ENCODE measurements at regions not wholly inside any gene's neighbourhood (a gene's known extent, or its start where the extent isn't known, plus 50 kb on each side); places are given as distances from the start of the nearest gene placed in this dataset.

DNA sequence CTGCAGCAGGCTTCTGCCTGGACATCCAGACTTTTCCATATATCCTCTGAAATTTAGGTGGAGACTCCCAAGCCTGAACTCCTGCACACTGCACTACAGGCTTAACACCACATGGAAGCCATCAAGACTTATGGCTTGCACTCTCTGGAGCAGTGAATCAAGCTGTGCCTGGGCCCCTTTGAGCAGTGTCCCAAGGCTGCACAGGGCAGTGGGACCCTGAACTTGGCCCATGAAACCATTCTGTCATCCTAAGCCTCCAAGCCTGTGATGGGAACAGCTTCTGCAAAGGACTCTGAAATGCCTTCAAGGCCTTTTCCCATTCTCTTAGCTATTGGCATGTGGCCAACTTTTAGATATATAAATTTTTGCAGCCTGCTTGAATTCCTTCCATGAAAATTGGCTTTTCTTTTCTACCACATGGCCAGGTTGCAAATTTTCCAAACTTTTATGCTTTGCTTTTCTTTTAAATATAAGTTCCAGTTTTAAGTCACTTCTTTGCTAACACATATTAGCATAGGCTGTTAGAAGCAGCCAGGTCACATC is 257.8 kb upstream of the DCBLD2 start:
- POLR2A ChIA-PET = no interaction called here
- CTCF ChIA-PET = no interaction called here

DNA sequence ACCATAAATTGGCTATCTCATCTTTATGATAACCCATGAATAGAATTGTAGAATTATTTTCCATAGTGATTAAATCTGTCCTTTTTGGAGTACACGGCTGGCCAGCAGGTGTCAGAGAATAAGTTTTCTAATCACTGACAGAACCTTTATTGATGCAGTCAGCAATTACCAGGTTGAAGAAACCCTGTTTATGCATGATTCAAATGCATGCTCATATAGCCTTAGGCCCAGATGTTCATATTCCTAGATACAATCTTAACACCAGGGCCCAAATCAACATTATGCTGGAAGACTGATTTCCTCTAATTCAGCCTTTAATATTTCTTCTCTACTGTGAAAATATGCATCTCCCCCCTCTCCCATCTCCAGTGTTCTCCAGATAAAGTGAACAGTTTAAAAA is 243.5 kb upstream of the DCBLD2 start:
- ChIA-PET CTCF (no interaction called here), POLR2A (no interaction called here)

DNA sequence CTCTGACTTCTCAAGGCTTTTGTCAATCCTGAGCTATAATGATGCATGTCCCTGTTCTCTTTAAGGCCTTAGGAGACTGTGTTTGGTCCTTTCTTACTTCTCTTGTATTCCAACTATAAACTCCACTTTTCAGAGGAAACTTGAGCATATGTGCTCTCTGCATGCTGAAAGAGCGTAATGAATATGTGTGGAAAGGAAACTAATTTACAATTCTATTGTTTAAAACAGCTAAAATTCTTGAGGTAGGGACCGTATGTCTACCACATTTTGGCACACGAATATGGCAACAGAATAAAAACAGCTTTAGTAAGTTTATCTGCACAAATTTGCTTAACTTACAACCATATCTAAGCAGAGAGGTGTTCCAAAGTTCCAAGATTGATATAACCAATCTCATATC is 242.0 kb upstream of the DCBLD2 start:
- CTCF ChIA-PET = no interaction called here

DNA sequence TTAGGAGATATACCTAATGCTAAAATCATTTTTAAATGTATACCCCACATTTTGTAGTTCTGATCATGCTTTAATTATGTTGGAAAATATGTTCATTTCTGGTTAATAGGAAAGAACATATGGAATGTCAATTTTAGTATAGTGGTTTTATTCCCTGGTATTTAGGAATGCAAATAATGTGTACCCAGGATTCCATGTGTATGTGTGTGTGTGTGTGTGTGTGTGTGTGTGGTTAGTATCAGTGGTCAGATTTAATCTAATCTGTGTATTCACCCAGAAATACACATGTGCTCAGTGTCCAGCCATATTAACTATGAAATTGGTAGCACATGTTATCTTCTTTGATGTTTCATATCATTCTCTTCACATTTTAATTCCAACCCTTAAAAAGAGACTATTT is 233.5 kb upstream of the DCBLD2 start:
- CTCF ChIA-PET = no interaction called here
- POLR2A ChIA-PET = no interaction called here

More for the DNA sequence above, 242.0 kb upstream of the DCBLD2 start:
- POLR2A ChIA-PET = no interaction called here

DNA sequence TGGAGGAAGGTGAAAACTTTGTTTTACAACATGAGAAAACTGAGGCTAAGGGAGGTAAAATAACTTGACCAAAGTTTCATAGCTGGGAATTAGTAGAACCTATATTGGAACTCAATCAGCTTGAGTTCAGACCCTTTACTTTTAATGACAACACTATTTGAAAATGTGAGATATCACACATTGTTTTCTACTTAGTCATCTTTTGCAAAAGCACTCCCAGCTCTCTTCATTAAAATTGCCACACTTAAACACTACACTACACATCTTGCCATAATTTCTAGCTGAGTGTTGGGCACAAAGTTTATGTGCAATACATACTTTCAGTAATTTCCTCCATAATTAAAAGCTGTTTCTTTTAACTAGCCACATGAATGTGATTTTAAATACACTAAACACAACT is 230.4 kb upstream of the DCBLD2 start:
- CTCF ChIA-PET = no interaction called here
- POLR2A ChIA-PET = no interaction called here

DNA sequence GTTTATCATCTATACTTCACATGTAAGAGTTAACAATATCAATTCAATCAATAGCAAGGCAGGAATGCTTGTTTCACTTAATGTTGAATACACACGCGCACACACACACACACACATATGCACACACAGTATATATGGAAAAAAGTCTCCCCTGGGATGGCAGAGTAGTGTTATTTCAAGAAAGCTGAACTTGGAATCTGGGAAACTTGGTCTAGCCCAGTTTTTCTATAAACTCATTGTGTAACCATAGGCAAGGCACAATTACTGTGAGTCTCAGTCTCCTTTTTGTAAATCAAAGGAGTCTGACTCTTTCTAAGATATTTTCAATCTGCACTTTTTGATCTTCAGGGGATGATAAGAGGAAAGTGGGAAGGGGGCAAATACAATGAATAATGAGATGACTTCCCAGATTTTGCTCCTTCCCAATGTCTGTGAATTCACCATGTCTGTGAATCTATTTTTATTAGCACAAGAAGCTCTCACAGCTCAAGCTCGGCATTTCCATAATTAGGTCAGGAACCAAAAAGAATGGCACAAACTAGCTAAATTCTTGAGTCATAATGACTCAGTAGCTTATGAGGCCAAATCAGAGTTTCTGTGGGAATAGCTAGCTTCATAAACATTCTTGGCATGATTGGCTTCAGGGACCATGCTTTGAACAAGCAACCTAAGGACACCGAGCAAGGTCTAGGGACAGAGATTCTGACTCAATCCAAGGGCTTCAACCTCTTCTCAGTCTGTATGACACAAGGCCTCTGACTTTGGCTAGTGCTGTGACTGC is 227.4 kb upstream of the DCBLD2 start:
- POLR2A ChIA-PET = no interaction called here
- CTCF ChIA-PET = no interaction called here

DNA sequence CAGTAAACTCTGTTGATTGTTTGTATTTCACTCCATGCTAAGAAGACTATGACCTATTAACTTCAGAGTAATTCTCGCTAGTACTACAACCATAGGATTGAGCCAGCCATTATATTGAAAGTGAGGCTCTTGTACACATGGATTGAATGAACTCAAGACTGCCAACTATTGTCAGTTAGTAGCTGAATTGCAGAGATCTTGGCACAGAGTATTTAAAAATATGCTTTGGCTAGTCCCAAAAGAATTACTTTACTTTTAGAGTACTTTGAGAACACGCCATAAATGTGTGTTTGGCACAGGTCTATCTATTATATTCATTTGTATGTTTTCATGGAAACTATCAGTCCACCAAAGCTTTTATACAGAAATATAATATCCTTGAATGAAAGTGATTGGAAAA is 226.7 kb upstream of the DCBLD2 start:
- CTCF ChIA-PET = no interaction called here
- POLR2A ChIA-PET = no interaction called here

DNA sequence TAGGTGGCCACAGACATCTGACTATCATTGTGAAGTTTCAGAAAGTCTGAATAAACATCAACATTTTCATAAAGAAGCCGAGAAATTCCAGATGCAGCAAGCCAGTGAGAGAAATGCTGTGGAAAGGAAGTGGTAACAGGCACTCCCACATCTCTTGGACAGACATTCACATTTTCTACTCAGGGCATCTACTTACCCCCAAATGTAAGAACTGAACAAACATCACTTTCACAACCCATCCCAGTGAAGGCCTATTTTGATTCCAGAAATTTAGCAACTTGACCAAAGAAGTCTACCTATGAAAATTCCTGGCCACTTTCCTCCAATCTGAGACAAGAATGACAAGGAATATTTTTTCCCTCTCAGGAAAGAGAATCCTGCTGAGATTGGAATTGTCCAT is 224.8 kb upstream of the DCBLD2 start:
- ChIA-PET POLR2A (no interaction called here), CTCF (no interaction called here)

DNA sequence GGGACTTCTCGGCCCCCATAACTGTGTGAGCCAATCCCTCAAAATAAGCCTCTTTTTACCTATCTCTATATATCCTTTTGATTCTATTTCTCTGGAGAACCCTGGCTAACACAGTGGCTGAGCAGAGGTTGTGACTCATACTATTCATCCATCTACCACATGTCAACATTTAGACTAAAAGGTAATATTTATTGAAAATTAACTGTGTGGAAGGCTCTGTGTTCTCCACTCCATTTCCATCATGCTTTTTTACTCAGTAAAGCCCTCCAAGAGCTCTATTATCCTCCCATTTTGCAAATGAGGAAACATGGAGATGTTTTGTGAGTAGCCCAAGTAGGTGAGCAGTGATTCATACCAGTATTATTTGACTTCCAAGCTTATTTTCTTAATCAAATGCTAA is 217.9 kb upstream of the DCBLD2 start:
- POLR2A ChIA-PET = no interaction called here
- CTCF ChIA-PET = no interaction called here

DNA sequence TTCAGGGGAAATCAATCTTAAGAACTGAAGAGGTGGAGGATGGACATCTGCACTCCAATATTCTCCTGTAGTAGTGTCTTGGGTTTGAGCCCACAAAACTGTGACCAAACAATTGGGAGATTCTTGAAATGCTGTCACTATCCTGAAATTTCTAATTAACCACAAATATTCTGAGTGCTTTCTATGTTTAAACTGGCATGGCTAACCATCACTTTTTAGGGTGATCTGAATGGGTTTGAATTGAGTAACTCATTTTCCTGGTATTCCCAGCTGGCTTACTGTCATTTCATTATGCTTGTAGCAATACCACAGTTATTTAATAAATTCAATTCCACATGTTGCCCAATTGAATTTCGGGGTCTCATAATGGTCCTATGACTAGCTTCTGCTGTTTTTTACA is 216.9 kb upstream of the DCBLD2 start:
- ChIA-PET CTCF (no interaction called here), POLR2A (no interaction called here)

DNA sequence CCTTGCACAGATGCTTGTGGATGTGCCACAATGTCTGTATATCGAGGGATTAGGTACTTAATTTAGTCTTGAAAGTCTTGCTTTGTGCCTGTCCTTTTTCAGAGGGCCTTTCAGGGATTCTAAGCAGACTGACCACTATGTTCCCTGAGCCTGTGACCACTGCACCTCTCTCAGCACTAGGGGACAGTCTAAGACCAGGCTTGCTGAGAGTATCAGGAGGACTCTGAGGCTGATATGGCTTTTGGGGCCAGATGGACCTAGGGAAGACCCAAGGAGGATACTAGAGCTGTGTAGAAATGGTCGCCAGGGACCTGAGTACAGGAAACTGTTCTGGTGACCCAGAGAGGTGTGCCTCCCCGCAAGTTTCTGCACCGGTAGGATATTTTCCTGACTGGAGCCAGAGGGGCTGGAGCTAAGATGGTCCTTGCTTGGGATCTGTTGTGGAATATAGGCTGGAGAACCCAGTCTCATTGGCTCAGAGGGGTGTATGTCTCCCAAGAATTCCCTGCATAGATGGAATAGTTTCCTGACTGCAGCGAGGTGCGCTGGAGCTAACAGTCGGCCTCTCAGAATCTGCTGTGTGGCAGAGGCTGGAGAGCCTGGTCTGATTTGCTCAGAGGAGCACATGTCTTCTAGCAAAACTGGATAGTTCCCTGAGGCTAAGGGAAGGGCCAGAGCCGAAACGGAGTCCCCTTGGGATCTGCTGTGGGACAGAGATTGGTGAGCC is 213.2 kb upstream of the DCBLD2 start:
- ChIA-PET CTCF (no interaction called here), POLR2A (no interaction called here)

DNA sequence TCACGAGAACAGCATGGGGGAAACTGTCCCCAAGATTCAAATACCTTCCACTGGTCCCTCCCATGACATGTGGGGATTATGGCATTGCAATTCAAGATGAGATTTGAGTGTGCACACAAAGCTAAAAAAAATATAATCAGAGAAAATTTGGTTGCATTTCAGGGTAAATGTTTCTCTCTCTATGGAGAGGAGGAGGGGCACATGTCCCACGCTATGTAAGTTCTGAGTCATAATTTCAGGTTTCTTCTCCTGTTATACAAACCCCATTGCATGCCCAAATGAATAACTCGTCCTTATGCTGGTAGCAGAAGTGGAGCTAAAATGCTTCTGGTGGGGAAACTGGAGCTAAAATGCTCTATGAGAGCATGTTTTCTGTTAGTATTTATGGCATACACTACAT is 209.7 kb upstream of the DCBLD2 start:
- ChIA-PET POLR2A (no interaction called here), CTCF (no interaction called here)

DNA sequence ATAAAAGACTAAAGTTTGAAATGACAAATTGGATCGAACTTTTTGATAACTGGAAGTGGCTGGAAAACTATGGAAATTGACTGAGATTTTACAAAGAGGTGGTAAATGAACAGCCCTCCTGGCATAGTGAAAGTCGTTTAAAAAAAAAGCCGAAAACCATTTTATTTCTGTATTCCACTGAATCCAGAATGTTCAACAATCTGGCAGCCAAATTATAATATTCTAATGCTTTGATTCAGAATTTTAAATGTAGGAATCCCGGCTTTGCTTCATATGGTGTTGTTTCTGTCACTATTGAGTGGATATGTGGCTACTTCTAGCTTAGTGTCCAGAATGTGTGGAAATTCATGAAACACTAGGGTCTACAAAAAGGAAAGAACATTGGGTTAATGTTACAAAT is 208.9 kb upstream of the DCBLD2 start:
- POLR2A ChIA-PET = no interaction called here
- CTCF ChIA-PET = no interaction called here

DNA sequence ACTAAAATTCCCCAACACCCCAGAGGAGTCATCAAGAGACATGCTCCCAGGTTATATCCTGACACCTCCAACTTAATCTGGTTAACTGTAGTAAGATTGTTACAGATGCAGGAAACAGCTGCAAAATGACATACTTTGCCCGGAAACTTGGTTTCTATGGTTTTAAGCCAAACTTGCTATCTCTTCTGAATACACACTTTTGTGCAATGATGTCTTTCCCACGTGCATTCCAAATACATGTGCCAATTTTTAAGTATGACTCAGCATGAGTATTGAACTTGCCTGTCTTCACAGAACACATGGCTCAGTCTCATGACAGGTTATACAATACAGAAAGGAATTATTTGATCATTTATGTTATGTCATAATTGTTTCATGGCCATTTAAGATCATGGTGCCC is 207.0 kb upstream of the DCBLD2 start:
- CTCF ChIA-PET = no interaction called here
- POLR2A ChIA-PET = no interaction called here

DNA sequence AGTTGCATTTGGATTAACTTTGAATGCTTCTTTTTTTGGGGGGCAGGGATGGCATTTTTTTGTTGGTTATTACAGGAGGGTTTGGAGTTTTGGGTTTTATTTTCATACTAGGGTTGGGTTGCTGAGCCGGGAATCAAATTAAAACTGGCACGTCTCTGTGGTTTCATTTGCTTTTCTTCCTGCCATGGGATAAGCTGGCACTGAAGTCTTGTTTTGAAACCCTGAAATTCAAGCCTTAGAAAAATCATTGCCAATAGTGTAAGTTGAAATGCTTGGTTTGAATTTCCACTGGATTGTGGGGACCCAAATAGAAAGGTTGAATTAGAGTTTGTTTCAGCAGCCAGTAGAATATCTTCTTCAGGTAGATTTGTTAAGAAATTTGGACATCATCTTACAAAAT is 193.1 kb upstream of the DCBLD2 start:
- ChIA-PET CTCF (no interaction called here), POLR2A (no interaction called here)

DNA sequence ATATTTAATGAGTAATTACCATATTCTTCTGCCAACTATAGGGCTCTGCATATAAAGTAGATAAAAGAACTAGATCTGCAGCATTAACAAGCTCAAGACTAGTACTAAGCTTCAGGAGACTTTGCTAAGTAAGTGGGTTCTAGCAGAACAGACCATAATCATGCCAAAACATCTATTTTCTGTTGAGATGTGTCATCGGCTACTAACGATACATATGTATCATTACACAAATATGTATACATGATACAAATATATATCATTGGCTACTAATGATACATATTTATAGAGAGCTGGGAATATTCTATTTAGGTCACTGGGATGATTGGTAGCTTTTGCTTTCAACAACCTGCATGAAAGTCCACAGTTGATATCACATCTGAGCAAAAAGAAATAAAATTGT is 185.8 kb upstream of the DCBLD2 start:
- ChIA-PET POLR2A (no interaction called here), CTCF (no interaction called here)

DNA sequence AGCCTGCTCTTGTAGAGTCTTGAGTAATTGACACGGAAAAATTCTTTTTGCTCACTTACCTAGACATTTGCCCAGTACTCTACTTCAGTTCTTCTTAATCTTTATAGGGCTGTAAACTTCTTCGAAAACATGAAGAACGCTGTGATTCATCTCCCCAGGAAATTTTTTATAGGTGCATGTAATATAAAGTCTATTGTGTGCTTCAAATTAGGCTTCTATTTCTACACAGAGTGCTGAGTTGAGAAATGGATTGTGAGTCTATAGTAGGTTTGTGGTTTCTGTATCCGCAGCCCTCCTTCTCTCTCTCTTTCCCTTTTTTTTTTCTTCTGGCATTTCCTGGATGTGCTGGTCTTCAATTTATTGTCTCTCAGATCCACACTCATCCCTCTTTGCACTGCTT is 183.3 kb upstream of the DCBLD2 start:
- ChIA-PET CTCF (no interaction called here), POLR2A (no interaction called here)

DNA sequence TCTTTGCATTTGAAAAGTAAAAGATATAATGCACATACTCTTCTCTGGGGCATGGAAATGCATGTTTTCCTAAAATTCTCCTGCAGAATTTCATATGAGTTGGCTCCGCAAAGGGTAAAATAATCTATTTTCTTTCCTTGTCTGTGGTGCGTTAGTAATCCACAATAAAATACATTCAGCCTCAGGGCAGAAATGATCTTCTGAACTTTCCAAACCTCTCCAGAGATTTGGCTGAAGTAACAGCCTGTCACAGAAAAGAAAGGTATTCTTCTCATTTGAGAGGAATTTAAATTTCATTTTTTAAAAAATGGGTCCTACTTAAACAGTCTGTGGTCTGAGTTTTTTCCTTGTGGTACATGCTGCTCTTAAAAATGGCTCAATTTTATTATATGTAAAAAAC is 182.7 kb upstream of the DCBLD2 start:
- CTCF ChIA-PET = no interaction called here

DNA sequence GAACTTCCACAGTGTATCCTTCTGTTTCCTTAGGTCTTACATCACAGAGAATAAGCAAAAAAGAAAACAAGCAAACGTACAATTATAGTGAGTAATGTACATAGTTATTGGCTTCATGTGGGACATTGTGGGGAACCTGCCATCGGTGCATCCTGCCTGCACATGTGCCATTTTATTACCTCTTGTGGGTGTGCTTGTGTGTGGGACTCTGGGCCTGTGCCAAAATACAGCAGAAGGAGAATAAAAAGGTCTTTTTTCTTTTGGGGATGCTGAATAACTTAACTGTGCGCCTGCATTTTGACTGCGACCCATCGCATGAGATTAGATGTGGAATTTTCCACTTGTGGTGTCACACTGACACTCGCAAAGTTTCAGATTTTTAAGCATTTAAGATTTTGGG is 169.6 kb upstream of the DCBLD2 start:
- POLR2A ChIA-PET = no interaction called here
- CTCF ChIA-PET = no interaction called here

More for the DNA sequence above, 182.7 kb upstream of the DCBLD2 start:
- POLR2A ChIA-PET = no interaction called here

DNA sequence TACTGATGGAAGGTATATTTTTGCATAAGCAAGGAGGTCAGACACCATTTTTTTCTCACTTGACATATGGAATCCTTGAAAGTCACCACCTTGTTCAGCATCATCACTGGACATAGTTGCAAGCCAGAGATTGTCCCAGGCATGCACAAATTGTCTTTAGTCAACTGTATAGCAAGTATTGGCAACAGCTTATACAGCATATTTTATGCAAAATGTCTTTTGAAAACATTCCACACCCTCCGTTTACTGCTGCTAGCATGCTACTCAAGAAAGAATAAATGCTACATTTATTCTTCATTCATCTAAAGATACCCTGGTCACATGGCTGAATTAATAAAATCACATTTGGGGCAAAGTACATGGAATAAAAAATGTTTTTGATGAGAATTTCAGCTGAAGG is 168.5 kb upstream of the DCBLD2 start:
- ChIA-PET POLR2A (no interaction called here), CTCF (no interaction called here)

DNA sequence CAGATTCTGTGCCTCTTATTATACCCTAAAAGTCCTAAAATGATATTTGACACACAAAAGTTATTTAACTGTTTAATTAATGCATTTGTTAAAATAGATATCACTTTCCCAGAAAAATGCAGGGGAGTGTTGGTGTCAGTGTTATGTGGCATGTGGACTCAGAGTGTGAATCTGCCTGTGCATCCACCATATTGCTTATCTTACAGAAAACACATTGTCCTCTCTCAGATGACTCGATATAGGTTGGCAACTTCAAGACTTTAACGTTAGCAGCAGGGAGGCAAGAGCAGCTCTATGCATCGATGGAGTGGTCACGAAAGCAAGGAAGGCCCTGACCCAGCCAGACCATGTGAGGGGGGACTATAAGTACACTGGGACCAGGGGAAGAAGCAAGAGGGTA is 165.4 kb upstream of the DCBLD2 start:
- ChIA-PET POLR2A (no interaction called here), CTCF (no interaction called here)

DNA sequence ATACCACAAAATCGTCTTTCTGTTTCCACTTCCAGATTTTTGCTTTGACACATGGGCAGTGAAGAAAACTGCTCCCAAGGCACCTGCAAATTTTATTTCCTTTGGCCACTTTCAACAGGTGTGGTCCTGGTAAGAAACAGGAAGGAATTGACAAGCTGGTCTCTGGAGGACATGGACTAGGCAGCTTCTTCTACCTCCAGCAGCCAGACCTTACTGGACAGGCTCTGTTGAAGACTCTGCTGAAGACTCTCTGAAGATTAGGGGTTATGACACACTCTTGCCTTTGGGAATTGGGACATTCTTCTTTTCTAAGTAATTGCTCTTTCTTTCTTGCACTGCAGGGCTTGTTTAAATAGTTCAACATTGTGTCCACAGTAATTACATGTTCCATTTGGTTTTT is 147.7 kb upstream of the DCBLD2 start:
- ChIA-PET POLR2A (no interaction called here), CTCF (no interaction called here)
